NCI-H2107 (cell line): ENCODE measurements at regions not wholly inside any gene's neighbourhood (a gene's known extent, or its start where the extent isn't known, plus 50 kb on each side); places are given as distances from the start of the nearest gene placed in this dataset.

Source experiments
- DNase-seq: peaks from one replicate; lab custom pipeline; 2025; lab: John Stamatoyannopoulos, UW

GRCh38 chr3:177599326-177599725 is 402.0 kb upstream of the TBL1XR1 start:
- no peak for DNase-seq

GRCh38 chr3:177599837-177600236 is 402.6 kb upstream of the TBL1XR1 start:
- DNase-seq = no peak

GRCh38 chr3:177600411-177600810 is 403.1 kb upstream of the TBL1XR1 start:
- no peak for DNase-seq

DNA sequence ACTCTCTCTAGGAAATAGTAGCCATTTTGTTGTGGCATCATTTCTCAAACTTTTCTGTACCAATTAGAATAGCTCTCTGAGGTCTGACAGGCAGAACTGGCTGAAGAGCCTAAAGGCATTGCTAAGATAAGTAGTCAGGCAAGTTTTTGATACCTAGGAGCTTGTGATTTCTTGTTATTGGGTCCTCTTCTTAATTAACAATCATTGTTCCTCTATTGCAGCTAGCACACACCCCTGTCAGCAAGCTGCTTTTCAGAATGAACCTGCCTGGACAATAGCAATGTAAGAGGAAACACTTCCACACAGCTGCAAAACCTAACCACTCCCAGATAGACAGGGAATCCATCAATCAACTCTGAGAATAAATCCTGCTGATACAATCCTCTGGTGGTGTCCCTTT is 403.9 kb upstream of the TBL1XR1 start:
- no peak for DNase-seq

DNA sequence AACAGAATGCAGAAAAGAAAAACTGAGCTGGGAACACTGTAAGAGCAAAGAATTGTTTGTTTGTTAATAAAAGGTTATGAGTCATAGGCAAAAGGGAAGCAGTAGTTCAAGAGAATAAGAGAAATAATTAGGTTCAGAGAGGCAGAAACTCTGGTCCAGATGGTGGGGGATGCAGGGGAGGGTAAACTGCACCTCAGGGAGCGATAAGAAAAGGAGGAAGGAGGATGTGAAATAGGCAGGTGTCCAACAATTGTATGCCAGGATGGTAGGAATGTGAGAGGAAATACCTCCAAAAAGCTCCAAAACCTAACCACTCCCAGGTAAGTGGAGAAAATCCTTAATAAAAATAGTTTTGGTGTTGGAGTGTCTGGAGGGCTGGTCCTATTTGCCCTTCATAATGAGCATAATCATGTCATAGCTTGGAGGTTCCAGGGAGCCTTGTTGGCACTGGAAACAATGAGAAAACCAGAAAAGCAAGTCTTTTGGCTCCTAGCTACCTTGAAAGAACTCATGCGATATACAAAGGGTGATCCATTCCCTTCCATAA is 405.4 kb upstream of the TBL1XR1 start:
- DNase-seq = no peak

- no peak for DNase-seq
Observed at GRCh38 chr3:177603148-177603603, 405.9 kb upstream of the TBL1XR1 start.

DNA sequence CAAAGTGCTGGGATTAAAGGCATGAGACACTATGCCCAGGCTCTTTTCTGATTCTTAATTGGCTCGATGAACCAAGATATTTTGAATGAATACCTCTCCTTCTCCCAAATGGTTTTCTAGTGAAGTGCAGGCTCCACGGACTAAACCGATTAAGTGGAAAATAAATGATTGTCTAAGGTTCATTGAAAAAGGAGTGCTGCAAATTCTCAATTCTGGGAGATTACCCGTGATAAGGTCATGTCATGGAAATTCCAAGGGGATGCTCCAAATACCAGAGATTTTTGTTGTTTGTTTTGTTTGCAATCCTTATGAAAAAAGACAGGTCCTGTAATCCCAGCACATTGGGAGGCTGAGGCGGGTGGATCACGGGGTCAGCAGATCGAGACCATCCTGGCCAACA is 406.9 kb upstream of the TBL1XR1 start:
- no peak for DNase-seq

DNA sequence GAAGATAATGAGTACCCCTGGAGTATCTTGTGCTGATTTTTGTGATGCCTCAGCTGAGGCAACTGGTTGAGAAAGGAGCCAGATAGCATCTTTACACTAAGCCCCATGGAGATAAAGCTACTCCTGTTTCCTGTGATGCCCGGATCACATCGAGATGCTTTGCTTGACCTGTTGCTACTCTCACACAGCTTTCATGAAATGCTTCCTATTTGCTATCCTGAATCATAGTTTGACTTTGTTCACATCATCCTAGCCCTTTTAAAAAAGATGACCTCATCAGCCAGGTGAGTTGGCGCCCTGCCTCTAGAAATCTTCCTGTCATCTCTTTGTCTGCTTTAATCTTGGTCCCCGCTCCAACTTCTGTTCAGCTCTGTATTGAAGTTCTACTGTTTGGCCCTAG is 409.6 kb upstream of the TBL1XR1 start:
- no peak for DNase-seq

- no peak for DNase-seq
Observed at GRCh38 chr3:177607589-177607988, 410.3 kb upstream of the TBL1XR1 start.

DNA sequence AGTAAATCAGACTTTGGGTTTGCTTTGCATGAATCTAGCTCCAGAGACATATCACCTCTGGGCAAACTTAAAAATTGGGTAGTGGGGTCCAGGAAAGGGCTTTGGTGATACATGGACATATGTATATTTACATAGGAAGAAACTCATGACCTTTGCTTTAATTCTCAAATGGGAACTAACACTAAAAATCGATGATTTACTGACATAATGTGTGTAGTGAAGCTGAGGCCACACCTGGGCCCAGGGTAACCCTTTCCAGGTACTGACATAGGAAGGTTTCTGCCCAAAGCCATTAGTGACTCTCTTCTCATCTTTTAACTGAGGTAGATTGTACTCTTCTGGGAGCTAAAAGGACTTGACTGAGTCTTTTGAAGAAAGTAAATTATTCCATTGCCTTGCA is 411.2 kb upstream of the TBL1XR1 start:
- DNase-seq = no peak

- no peak for DNase-seq
Observed at GRCh38 chr3:177609613-177610012, 412.3 kb upstream of the TBL1XR1 start.

DNA sequence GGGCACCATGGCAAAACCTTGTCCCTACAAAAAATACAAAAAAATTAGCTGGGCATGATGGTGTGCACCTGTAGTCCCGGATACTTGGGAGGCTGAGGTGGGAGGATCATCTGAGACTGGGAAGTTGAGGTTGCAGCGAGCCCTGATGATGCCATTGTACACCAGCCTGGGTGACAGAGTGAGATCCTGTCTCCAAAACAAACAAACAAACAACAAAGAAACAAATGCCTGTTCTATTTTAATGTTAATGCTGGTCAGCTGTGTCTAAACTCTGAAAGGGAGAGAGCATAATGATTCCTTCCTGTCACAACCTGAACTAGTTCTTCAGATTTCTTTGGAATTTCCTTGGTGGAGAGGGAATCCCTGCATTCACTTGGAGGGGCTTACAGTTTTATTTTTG is 413.0 kb upstream of the TBL1XR1 start:
- no peak for DNase-seq

DNA sequence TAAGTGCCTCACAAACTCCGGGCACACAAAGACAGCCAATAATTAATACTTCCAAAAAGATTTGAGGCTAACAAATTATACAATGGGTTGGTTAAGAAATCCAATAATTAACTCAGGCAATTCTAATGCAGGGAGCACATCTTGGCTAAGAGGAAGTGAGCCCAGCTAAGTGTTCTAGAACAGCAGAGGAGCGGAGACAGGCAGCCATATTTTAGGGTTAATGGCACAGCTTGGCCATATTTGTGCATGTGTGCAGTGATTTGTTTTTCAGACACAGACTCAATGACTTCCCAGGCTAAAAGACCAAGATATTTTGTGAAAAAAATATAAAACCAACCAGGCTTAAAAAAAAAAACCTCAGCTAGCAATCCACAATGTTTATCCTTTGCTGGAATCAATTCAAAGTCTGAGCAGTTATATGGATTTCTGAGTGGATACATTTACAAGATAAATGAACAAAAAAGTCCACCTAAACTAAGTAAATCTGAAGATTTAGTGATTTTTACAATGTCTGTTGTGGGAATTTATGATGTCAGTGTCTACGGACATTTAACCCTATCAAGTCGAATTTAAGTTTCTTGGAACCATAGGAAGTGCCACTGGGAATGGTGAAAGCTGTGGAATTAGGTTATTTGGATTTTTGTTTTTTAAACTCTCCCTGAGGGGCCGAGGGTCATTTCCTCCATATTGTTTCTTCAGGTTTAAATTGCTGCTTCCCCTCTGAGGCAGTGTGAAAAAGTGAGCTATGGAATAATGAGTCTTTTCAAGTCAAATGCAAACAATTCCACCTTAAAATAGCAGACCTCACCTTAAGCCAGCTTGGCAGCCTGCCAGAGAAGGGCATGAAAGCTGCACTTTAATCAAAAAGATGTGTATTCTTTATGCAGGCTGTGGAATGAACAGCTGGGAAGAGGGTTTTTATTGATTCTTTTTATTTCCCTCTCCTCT is 413.7 kb upstream of the TBL1XR1 start:
- peak; percentile 39 for DNase-seq

DNA sequence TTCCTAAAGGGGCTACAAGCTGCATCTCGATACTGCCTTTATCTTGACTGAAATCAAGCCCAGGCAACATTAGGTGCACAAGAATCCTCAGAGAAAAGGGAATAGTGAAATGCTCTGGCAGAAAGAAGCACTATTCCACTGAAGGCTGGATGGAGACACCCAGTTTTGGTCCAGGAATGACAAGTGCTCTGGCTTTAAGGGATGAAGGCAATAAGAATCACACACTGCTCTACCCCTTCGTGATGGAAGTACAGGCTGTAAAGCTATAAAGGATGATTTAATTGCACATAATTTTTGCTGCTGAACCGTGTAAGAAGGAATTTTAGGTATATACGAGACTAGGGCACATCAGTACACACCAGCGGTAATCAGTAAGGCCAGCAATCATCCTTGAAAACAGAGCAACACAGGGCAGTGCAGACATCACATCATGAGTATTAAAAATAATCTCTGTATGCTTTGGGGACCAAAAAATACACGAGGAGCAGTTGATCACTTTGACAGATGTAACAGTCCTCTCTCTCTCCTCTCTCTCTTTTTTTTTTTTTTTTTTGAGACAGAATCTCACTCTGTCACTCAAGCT is 414.6 kb upstream of the TBL1XR1 start:
- DNase-seq = no peak

GRCh38 chr3:177613901-177614300 is 416.6 kb upstream of the TBL1XR1 start:
- no peak for DNase-seq

DNA sequence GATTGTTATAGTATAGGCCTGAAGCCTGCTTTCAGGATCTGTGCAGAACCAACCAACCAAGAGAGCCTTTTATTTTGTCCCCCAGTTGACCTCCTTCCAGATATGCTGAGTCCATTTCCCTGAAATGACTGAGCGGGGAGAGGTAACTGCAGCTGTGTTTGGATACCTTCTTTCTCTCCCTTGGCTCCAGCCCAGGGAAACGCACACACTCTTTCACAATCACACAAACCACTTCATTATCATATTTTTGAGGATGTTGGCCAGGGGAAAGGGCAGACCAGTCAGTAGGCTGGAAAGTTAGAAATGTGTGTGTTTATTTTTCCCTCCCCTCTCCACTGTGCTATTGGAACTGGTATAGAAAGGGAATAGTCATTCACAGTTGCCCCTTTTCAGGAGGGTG is 417.7 kb upstream of the TBL1XR1 start:
- peak; percentile 56 for DNase-seq

DNA sequence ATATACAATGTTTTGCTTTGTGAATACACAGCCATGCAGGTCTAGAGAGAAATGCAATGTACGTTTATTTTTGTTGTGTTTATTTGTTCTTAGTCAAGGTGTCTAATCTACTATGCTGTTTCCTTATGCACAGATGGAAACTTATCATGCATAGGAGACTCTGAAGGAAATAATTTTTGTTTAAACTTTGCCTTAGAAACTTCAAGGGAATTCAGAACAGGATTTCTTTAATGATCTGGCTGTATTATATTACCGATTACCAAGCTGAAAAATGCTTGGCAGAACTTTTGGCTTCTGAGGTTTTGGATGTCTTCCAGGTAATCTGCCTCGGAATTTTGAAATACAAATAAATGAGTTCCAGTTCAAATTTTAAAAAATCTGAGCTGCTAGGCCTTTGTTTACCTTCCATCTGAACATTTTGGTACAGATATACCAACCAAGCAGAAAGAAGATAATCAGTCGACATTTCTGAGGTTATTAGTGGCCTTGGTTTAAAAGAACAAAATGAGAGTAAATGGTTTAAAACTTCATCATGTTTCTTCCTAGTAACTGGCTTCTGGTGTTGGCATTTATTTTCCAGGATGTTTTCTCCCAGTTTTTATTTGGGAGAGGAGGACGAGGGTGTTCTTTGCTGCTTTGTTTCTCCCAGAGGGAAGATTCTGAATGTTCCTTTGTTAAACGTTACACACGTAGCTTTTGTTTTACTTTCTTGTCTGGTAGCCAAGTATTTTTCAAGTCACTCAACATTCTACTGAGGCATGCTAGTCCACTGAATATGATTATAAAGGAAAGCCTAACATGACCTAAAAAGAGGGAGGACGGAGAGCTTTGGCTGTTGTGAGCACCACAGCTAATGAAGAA is 421.8 kb upstream of the TBL1XR1 start:
- no peak for DNase-seq

DNA sequence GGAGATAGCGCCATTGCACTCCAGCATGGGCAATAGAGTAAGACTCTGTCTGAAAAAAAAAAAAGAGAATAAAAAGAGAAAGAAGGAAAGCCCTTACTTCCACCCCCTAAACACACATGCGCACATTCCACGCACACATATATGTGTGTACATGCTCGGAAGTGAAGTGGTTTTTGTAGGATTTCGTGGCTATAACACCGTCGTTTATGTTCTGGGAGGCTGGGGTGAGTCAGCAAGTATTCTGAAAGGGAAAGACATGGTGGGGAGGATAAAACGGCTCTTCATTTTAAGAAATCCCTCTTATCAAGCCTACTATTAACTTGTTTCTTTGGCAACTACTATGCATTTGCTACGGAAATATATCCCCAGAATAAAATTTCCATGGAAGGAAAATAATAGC is 422.8 kb upstream of the TBL1XR1 start:
- no peak for DNase-seq

- no peak for DNase-seq
Observed at GRCh38 chr3:177622520-177622919, 425.2 kb upstream of the TBL1XR1 start.

DNA sequence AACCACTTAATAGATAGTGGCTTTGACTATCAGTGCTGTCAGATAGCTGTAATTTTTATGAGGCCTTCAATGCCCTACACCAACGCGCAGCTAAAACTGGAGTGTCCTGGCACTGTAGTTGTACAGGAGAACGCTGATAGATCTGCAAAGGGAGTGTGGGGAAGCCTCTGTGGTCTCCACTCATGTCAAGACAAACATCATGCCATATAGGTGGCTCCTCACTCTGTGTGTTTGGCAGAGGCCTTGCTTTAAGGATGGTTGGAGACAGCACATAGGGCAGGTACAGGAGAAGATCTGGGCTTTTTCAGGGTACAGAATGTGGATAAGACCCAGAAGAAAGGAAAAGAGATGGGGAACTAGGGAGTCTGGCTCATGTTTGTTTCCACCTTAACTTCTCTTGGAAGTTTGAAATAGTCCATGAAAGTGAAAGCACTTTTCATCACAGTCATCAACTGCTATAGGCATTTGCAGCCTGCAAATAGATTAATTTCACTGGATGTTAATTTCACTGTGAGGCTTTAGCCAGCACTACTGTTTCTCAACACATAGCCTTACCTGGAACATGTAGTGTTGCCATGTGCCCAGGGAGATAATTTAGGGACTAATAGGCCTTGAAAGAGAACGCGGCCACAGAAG is 425.8 kb upstream of the TBL1XR1 start:
- DNase-seq = no peak
